HFF-Myc (cell line): ENCODE measurements at regions not wholly inside any gene's neighbourhood (a gene's known extent, or its start where the extent isn't known, plus 50 kb on each side); places are given as distances from the start of the nearest gene placed in this dataset.

Experiments used
- DNase-seq: peaks from one replicate; pipeline ENCODE4 v3.0.0-alpha.2; 2011; ENCODE audit warnings: low read depth; ENCODE audit errors: extremely low read depth
- H3K4me3 ChIP-seq: replicated peaks from 2 replicates; pipeline ENCODE4 v1.5.1; 2011; ENCODE audit warnings: low read depth, mild to moderate bottlenecking, control low read depth, low read length
- TF ChIP-seq, protein P1 (sequence below): IDR thresholded peaks from 2 replicates; pipeline ENCODE4 v1.5.1; 2012; ENCODE audit warnings: mild to moderate bottlenecking, low read depth, low read length, control low read depth; ENCODE audit errors: missing control alignments

DNA sequence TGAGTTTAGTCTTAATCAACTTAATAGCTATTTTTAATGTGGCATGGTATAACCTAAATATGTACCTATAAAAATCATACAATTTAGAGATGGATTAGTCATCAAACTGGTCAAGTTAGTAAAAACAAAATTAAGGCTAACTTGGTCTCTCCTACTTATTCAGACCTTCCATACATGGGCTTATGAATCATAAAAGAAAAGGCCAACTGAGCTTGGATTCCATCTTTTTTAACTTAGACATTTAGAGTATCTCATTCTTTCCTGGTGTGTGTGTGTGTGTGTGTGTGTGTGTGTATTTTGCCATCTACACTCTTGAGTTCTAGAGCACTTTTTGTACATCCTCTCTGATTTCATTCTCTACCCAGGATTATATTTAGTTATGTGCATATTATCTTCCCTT, 637.5 kb downstream of the PLCL1 start:
- TF ChIP-seq, protein P1, sequence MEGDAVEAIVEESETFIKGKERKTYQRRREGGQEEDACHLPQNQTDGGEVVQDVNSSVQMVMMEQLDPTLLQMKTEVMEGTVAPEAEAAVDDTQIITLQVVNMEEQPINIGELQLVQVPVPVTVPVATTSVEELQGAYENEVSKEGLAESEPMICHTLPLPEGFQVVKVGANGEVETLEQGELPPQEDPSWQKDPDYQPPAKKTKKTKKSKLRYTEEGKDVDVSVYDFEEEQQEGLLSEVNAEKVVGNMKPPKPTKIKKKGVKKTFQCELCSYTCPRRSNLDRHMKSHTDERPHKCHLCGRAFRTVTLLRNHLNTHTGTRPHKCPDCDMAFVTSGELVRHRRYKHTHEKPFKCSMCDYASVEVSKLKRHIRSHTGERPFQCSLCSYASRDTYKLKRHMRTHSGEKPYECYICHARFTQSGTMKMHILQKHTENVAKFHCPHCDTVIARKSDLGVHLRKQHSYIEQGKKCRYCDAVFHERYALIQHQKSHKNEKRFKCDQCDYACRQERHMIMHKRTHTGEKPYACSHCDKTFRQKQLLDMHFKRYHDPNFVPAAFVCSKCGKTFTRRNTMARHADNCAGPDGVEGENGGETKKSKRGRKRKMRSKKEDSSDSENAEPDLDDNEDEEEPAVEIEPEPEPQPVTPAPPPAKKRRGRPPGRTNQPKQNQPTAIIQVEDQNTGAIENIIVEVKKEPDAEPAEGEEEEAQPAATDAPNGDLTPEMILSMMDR, result no peak
- no peak overlapping the region for H3K4me3 ChIP-seq
- no peak for DNase-seq

- TF ChIP-seq, protein P1, result no peak
- no peak for DNase-seq
- no peak overlapping the region for H3K4me3 ChIP-seq
Observed at GRCh38 chr2:198441246-198441645, 636.9 kb downstream of the PLCL1 start.

GRCh38 chr2:198440833-198441232, 636.4 kb downstream of the PLCL1 start:
- DNase-seq, result no peak
- H3K4me3 ChIP-seq, result no peak overlapping the region
- TF ChIP-seq, protein P1, result no peak

- no peak overlapping the region for H3K4me3 ChIP-seq
- TF ChIP-seq, protein P1, result no peak
- no peak for DNase-seq
Observed at GRCh38 chr2:198438331-198438730, 633.9 kb downstream of the PLCL1 start.

DNA sequence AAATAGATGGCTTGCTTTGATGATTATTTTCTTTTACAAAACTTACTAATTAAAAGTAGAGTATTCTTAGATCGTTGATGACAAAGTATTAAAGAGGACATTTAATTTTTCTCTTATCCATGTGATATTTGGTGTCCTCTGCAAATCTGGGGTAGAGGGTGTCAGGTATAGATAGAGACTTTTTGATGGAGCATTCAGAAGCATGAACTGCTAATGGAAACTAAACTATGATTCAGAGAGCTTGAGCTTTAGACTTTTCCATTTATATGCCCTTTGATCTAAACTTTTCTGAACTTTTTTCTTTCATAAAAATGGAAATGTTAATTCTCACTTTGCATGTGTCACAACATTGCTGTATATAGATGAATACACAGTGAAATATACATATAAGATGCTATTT, 619.7 kb downstream of the PLCL1 start:
- TF ChIP-seq, protein P1, result no peak
- H3K4me3 ChIP-seq, result no peak overlapping the region
- DNase-seq, result no peak

DNA sequence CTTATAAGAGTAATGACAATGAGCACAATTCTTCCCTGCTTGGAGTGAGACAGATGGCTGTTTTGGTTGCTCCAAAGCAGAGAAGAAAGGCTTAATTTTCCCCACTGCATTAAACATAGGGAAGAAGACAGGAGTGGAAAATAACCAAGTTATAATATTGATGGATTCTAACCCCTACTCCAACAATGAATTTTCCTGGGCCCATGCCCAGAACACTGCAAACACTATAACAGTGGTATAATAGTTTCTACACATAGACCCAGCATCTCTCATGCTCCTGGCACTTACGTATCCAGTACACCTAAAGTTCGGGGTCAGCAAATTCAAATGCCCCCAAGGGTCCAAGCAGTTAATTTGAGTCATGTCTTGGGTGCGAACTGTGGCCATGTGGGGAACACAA, 613.4 kb downstream of the PLCL1 start:
- TF ChIP-seq, protein P1, result no peak
- DNase-seq, result no peak
- H3K4me3 ChIP-seq, result no peak overlapping the region

- no peak overlapping the region for H3K4me3 ChIP-seq
- no peak for DNase-seq
- TF ChIP-seq, protein P1, result no peak
Observed at GRCh38 chr2:198414976-198415375, 610.6 kb downstream of the PLCL1 start.
